T follicular helper cell (primary cell): ENCODE measurements at regions not wholly inside any gene's neighbourhood (a gene's known extent, or its start where the extent isn't known, plus 50 kb on each side); places are given as distances from the start of the nearest gene placed in this dataset.
"Not testable (repeated sequence)": the region's sequence is repeated elsewhere in the genome, so short reads cannot be mapped to it uniquely, and the experiment has no call there.

Experiments used
- DNase-seq: peaks from one replicate; pipeline ENCODE4 v3.0.0-alpha.2; 2020; ENCODE audit warnings: low read depth

GRCh38 chr5:158450751-158451171 lies 591.8 kb upstream of the CLINT1 start:
- no peak for DNase-seq

DNA sequence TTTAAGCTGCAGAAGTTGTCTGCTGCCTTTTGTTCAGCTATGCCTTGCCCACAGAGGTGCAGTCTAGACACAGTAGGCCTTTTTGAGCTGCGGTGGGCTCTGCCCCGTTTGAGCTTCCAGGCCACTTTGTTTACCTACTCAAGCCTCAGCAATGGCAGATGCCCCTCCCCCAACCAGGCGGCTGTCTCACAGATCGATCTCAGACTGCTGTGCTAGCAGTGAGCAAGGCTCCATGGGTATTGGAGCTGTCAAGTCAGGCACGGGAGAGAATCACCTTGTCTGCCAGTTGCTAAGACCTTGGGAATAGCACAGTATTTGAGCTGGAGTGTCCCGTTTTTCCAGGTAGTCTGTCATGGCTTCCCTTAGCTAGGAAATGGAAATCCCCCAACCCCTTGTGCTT lies 587.8 kb upstream of the CLINT1 start:
- not testable (repeated sequence) for DNase-seq

- DNase-seq, result not testable (repeated sequence)
Measured at GRCh38 chr5:158439204-158439603, 580.3 kb upstream of the CLINT1 start.

GRCh38 chr5:158436271-158437065 lies 577.5 kb upstream of the CLINT1 start:
- no peak for DNase-seq

DNA sequence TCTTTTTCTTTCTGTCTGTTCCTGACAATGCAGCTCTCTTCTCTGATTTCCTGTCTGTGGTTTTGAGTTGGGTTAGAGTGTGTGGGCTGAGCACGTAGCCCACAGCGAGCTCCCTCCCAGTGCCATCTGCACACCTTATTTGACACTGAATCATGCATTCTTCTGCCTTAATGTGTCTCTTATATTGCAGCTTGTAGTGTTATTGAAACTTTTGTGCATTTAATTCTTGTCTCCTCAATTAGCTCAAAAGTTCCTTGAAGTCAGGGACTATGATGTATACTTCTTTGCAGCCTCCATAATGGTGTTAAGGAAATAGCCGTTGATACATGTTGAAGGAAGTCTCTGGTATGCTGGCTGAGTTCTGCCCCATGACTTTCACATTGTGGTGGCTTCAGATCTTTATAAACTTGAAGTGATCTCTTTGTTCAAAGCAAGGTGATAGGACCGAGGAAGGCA lies 576.2 kb upstream of the CLINT1 start:
- DNase-seq, result no peak

DNA sequence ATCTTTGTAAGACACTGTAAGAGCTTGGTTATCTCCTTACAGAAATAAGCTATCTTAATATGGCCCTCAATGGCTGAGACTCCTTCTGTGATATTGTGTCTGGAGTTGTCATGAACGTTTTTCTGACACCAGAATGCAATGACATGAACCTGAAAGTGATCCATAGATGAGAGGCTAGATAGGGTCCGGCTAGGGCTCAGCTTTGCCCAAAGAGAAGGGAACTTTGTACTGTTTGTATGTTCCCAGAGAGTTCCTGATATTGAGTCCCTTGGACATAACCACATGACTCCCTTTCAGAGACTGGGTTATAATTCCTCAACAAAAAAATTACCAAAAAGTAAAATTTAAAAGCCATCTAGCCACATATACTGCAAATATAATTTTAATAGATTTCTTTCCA lies 575.8 kb upstream of the CLINT1 start:
- DNase-seq, result no peak

- no peak for DNase-seq
Measured at GRCh38 chr5:158433634-158434033, 574.7 kb upstream of the CLINT1 start.

DNA sequence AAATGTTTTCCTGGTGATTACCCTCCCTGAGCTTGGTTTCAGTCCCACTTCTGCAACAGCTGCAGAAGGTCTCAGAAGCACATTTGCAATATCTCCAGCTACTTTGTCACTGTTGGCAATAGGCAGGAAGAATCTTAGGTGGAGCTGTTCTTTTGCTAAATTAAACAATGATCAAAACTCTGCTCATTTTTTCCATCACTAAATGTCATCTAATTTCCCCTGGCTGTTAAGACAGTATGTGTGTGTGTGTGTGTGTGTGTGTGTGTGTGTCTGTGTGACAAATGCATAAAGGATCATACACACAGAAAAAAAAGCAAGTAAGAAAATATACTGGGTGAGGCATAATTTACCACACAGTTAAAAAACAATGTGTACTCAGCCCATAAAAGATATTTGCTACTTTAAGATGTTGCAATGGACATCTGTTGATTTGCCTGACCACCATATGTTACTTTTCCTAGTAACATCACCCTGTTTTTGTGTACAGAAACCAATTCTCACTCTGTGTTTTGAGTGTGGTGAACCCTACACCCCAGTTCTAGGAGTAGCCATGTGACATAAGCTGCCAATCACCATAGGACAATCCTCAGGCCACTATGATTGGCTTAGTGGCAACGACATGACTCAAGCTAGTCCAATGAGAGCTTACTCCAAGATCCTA lies 572.6 kb upstream of the CLINT1 start:
- no peak for DNase-seq

DNA sequence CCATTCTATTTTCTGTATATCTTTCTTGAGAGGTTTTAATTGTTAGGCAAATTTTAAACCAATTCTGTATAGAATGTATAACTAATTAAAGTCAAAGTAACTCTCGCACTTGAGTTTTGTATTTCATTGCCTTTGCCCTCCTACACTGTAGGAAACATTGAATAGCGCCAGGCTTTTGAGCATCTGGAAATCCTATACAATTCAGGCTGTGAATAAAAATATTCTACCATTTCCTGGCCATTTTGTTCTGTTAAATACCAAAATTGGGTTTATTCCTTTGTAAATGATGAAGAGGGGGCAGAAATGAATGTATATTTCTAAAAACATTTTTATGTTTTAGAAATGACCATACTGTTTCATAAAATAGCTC lies 571.8 kb upstream of the CLINT1 start:
- DNase-seq, result no peak

DNA sequence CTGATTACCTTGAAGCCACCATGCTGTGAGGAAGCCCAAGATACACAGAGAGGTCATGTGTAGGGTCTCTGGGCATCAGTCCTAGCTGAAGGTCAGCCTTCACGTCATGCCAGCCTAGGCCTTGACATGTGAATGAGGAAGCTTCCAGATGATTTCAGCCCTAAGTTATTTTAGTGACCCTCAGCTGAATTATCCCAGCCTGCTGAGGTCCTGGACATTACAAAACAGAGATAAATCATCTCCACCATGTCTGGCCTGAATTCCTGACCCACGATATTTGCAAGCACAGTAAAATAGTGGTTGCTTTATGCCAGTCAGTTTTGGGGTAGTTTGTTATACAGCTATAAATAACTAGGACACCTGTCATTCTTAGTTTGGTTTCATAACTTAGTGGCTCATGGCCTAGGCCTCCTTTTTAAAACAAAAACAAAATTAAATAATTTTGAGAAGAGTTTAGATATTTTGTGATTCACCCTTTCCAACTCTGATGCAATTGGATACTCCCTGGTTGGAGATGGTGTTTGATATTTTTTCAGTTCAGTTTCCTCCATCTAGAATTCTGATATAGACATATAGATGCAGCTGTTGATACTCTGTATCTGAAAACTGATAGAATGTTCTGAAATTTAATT lies 571.3 kb upstream of the CLINT1 start:
- DNase-seq, result no peak

DNA sequence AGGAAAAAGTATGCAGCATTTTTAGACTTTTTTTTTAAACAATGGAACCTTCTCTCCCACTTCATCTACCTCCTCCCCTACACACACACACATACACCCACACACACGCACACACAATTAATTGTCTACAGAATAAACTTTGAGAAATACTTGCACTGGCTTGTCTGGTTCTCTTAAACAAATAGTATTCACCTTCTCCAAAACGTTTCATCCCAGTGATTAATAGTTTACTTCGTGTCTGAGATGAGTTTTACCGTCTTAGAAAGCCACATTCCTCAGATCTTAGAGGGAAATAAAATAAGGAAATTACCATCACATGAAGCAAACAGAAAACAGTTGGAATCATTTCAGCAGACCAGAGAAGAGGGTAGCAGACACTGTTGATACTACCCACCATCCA lies 570.6 kb upstream of the CLINT1 start:
- DNase-seq, result no peak

- no peak for DNase-seq
Measured at GRCh38 chr5:158423623-158424200, 564.8 kb upstream of the CLINT1 start.

DNA sequence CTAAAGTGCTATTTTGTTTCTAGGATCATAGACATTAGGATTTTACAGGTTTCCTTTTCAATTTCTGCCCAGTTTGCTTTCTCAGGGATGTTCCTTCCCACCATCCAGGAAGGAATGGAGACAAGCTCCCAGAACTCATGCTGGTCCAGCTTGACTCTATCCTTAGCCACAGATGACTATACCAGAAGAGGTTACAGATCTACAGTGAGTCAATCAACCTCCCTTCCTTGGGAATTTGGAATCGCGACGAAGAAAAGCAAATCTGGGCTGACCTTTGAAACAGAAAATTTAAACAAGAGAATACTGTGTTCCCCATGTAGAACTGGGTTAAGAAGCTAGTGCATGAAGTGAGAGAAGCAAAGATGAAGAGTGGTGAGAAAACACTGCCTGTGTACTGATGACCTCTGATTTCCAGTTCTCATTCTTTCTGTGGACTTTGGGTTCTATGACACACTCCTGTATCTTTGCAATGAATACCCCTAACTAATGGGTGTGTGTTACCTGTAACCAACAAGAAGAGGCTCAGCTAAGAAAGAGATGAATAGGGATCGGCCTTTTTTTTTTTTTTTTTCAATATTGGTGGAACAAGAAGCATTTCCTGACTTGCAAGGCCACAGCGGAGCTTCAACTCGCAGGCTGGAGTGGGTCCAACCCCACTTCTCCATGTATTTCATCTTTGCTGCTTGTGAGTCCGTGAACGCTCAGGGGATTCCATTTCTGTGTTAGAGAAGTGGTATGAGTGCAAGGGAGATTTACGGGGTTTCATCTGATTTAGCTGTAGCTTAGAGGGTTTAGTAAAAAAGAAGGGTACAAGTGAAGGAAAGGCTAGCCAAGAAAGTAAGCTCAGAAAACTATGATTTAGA lies 563.9 kb upstream of the CLINT1 start:
- DNase-seq, result no peak

- DNase-seq, result no peak
Measured at GRCh38 chr5:158421319-158421718, 562.4 kb upstream of the CLINT1 start.

DNA sequence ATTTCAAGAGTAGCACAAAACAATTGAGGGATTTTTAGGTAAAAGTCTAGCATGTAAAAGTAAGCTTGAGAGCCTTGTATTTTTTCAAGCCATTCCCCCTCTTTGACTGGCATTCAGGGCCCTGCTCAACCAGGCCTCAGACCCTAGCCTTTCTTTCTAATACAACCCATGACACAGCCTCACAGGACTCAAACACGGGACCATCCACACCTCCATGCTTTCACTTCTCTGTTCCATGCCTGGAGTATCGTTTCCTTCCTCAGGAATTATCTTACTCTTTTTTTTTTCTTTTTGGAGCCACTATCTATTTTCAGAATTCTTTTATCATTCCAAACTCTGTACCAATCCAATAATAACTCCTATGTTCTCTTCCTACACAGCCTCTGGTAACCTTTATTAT lies 560.2 kb upstream of the CLINT1 start:
- no peak for DNase-seq

DNA sequence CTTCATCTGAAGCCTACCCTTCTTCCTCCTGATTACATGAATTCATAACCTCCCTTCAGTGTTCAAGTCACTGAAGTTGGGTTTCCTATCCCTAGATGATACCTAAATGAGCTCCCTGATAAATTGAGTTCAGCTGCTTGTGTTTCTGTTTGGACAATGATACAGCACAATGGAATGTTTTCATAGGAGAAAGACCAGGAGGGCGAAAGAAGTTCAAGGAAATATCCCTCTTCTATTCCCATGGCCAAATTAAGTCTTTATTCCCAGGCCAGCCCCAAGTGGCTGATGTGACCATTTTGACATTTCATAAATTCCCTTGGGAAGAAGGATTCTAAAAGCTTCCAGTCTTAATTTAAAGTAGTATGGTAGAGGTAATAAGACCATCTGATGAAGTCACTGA lies 555.8 kb upstream of the CLINT1 start:
- DNase-seq, result no peak

GRCh38 chr5:158414333-158414762 lies 555.4 kb upstream of the CLINT1 start:
- DNase-seq, result no peak

GRCh38 chr5:158413122-158413680 lies 554.3 kb upstream of the CLINT1 start:
- no peak for DNase-seq

- DNase-seq, result no peak
Measured at GRCh38 chr5:158410976-158411375, 552.0 kb upstream of the CLINT1 start.

DNA sequence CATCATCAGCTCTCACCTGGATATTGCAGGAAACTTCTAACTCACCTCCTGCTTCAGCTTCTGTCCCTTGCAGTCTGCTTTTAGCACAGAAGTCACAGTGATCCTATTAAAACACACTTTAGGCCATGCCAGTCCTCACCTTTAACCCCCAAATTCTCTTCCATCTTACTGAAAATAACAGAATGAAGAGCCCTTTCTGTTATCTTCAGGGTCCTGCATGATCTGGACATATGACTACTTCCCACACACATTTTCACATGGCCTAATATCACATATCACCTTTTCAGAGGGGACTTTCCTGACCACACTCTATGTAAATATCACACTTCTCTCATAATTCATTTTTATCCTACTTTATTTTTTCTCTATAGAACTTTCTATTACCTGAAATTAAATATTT lies 550.6 kb upstream of the CLINT1 start:
- no peak for DNase-seq

- DNase-seq, result no peak
Measured at GRCh38 chr5:158407824-158408195, 548.9 kb upstream of the CLINT1 start.
